ENCODE measurements at regions not wholly inside any gene's neighbourhood (a gene's known extent, or its start where the extent isn't known, plus 50 kb on each side); places are given as distances from the start of the nearest gene placed in this dataset.
"Not testable (repeated sequence)": the region's sequence is repeated elsewhere in the genome, so short reads cannot be mapped to it uniquely, and the experiment has no call there.

GRCh38 chr7:110386913-110387312 is 704.0 kb upstream of the LRRN3 start:
- DNase-seq (ENCODE audit: low spot score) = no peak

DNA sequence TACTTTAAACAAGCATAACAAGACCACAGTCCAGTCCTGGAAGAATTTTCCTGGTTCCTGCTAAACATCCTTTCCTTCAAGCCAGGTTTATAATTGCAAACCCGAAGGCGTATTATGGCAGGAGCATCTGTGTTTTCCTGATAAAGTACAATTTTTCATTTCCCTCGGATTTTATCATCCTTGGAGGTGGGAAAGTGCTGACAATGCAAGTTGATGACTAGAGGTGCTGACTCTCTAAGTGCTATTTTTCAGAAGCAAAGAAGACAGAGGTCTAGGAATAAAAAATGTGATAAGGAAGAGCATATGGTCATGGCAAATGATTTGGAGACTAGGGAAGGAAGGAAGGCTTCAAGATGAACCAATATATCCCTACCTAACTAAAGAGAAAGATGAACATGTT is 703.2 kb upstream of the LRRN3 start:
- DNase-seq (ENCODE audit: low spot score) = no peak

DNA sequence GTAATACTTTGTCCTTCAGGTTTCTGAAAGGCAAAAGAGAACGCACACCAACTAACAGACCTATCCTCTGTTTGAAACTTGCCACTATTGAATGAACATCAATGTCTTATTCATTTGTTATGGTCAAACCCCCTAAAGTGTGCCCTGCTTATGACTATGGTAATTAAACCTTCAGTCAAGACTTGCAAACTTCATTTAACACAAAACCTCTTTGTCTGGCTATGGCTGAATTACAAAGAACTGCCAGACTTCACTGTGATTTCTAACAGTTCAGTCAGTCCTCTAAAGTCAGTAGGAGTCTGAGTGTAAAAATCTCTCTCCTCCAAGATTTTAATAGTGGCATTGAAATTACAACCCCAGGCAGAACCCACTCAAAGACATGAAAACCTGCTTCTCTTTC is 702.5 kb upstream of the LRRN3 start:
- no peak for DNase-seq (ENCODE audit: low spot score)

DNA sequence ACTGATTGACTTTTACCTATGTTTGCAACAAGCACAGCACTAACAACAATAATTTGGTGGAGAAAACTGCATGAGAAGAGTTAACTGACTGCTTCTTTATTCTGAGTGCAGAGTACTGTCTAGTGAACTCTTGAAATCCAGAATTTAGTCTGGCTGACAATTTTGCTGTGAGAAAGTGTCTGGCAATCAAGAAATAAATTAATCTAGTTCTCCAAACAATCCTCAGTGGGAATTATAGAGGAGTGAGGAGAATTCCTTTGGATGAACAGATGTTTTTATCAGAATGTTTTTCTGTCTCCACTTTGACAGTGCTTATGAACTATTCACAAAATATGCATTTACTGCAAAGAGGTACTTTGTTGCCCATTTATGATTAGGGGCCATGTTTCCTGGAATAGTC is 694.9 kb upstream of the LRRN3 start:
- DNase-seq (ENCODE audit: low spot score) = no peak

- DNase-seq (ENCODE audit: low spot score) = no peak
Observed at GRCh38 chr7:110397927-110398660, 692.8 kb upstream of the LRRN3 start.

DNA sequence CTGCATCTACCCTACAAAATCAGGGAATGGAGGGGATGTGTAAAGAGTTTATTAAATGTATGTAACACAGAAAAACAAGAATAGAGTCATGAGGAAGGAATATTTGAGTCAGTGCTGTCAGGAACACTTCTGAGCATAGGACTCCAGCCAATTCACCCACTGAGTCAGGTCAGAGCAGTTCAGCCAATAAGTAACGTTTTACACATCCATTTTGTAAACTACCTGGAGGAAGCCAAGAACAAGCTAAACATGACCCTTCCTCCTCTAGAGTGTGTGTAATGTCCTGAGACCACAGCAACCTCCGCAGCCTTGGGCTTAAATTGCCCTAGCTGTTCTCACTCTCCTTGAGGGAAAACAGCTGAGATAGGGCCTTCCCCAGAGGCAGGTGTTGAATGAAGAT is 691.5 kb upstream of the LRRN3 start:
- no peak for DNase-seq (ENCODE audit: low spot score)

DNA sequence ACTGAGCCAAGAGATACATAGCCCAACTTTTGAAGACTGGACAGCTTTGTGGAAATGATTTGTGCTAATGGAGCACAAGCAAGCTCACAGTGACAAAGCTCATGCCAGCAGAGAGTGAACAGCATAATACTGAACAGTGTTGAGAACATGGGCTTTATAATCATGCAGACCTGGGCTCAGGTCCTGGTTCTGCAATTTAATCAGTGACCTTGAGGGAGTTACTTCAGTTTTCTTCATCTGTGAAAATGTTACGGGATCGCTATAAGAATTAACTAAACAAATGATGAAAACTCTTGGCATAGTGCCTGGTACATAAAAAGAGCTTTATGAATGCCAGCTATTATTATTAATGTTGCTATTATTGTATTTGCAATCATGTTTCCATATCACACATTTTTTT is 690.5 kb upstream of the LRRN3 start:
- DNase-seq (ENCODE audit: low spot score) = no peak

GRCh38 chr7:110407242-110407641 is 683.7 kb upstream of the LRRN3 start:
- no peak for DNase-seq (ENCODE audit: low spot score)

DNA sequence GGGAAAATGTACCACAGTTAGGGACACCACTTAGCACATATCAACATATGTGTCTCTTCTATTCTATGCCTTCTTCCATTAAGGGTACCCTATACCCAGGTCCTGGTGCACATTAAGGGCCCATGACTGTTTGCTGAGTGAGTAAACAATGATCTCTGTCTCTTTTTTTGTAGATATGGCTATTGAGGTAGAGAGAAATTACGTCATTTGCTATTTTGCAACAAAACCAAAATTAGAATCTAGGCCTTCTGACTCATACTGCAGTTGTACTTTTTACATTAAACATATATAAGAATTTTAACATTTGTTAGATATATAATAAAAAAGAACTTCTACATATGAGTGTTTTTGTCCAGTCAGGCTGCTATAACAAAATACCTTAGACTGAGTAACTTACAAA is 683.2 kb upstream of the LRRN3 start:
- DNase-seq (ENCODE audit: low spot score) = no peak

DNA sequence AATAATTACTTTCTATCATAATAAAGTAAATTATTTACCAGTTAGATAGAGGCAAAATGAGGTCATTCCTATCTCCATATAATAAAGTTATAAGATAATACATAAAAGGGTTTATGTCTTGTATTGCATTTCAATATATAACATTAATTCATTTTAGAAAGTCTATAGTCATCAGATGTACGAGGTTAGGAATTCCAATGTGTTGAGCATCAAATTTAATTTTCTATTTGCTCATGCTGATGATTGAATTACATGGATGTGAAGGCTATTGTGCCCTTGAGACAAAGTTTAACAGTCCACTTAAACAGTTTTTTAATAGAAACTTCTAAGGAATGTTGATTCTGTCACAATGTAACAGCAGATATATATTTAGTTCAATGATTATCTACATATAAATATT is 678.3 kb upstream of the LRRN3 start:
- DNase-seq (ENCODE audit: low spot score) = no peak

- DNase-seq (ENCODE audit: low spot score) = no peak
Observed at GRCh38 chr7:110413038-110413437, 677.9 kb upstream of the LRRN3 start.

DNA sequence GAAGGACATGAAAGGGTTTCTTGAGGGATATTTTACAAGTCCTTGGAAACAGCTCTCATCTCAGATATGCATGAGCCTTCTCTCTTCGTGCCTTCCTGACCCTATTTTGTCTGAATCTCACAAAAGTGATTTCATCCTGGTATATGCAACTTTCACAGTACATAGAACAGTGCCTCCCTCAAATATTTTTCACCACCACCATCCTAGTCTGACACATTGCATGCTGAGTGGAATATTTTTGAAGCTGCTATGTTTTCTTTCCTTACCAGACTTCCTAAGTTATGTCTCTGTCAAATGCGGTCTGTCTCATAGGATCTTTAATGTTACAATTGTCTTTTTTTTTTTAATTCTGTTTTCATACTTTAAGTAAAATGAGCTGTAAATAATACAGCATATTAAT is 673.3 kb upstream of the LRRN3 start:
- no peak for DNase-seq (ENCODE audit: low spot score)

DNA sequence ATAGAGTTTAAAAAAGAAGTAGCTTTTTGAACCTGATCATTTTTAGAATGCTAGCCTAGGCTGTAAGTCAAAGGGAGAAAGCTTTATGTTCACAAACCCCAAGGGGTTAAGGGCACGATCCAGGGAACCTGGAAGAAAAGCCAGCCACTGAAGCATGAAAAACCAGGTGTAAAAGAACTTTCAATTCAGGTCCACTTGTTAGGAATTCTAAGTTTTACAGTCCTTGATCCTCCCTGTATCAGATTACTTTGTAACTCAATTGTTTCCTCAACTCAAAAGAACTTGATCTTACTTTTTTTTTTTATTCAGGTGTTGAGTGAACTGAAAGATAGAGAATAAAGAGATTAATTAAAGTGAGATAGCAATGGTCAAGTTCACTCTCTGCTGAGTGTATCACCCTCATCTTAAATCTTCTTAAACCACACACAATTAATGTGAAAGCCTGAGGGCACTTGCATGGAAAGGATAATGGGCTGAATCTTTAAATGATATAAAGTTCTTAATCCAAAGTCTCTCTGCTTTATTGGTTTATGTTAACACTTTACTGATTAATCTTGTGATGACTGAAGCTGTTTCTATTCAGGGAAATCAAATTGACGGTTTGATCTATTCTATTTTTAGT is 672.2 kb upstream of the LRRN3 start:
- DNase-seq (ENCODE audit: low spot score) = no peak

DNA sequence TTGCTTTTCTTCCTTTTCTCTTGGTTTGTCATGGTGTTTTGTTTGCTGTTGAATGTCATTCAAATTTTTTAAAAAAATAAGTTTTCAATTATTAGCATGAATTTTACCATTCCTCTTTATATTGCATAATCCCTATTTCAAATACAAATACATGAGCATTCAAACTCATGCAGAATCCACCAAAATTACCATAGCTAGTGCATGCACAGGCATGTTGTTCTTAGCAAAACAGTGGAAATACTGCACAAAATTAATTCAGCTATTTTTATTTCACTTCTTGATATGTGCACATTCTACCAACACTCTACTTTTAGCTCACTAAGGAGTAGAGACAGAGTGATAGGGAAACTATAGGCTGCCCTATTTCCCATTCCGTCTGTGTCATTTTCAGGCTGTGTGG is 670.1 kb upstream of the LRRN3 start:
- no peak for DNase-seq (ENCODE audit: low spot score)

DNA sequence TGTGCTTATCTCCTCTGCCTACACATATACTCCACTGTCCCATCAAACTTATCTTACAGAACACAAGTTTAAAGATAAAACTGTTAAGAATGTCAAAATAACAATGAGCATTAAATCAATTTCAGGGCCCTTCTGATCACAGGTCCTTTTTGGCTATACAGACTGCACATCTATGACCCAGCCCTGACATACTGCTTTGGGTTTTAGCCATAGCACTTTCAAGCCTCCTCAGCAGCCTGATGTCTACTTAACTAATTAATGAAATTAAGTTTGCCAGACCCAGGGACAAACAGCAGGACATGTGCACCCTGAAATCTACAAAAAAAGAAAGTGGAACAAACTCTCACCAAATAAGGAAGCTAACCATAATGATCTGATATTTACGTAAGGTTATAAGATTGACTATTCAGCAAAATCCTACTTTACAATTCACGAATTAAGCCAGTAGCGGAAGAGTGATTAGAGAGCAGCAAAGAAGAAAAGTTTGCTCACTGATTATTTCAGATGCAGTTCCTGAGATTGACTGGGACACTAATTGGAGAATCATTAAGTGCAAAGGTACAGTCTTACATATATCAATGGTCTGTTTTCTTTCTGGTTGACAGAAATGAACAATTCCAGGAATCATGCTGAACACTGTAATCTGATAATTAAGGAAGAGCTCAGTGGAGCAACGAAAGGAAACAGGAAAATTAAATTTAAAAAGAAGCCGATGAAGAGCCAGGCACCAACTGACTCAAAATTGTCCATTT is 669.3 kb upstream of the LRRN3 start:
- no peak for DNase-seq (ENCODE audit: low spot score)

DNA sequence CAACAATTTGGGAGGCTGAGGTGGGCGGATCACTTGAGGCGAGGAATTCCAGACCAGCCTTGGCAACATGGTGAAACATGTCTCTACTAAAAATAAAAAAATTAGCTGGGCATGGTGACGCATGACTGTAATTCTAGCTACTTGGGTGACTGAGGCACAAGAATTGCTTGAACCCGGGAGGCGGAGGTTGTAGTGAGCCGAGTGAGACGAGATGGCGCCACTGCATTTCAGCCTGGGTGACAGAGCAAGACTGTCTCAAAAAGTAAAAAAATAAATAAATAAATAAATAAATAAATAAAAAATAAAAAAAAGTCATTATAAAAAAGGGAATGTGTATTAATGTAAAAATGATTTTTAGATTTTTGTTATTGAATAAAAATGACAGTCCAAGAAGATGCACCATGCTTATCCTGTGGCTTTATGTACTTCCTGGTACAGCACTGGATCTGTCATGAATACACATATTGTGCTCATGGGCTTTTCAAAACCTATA is 658.8 kb upstream of the LRRN3 start:
- no peak for DNase-seq (ENCODE audit: low spot score)

DNA sequence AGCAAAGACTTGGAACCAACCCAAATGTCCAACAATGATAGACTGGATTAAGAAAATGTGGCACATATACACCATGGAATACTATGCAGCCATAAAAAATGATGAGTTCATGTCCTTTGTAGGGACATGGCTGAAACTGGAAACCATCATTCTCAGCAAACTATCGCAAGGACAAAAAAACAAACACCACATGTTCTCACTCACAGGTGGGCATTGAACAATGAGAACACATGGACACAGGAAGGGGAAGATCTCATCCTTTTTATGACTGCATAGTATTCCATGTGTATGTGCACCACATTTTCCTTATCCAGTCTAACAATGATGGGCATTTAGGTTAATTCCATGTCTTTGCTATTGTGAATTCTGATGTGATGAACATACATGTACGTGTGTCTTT is 652.0 kb upstream of the LRRN3 start:
- DNase-seq (ENCODE audit: low spot score) = not testable (repeated sequence)

GRCh38 chr7:110442381-110442837 is 648.5 kb upstream of the LRRN3 start:
- peak; percentile 26 for DNase-seq (ENCODE audit: low spot score)

DNA sequence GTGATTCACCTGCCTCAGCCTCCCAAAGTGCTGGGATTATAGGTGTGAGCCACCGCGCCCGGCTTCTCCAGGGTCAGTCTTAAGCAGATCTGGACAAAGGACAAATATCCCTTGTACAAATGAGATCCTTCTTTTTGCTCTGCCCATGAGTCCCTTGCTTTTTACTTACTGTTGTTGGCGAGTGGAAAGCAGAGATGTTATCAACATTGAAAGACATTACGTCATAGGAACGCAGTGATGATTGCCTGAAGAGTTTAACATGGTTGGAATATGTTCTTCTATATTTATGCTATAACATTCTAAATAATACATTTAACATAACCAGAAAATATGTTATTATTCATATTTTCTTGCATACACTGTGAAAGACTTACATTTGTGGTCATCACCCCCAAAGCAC is 644.3 kb upstream of the LRRN3 start:
- DNase-seq (ENCODE audit: low spot score) = no peak

- no peak for DNase-seq (ENCODE audit: low spot score)
Observed at GRCh38 chr7:110448918-110449317, 642.0 kb upstream of the LRRN3 start.

- no peak for DNase-seq (ENCODE audit: low spot score)
Observed at GRCh38 chr7:110454713-110455112, 636.2 kb upstream of the LRRN3 start.

- DNase-seq (ENCODE audit: low spot score) = no peak
Observed at GRCh38 chr7:110461621-110462020, 629.3 kb upstream of the LRRN3 start.

- no peak for DNase-seq (ENCODE audit: low spot score)
Observed at GRCh38 chr7:110470420-110470819, 620.5 kb upstream of the LRRN3 start.

Measured in mucosa of gallbladder (tissue), 1 donor.